CD4-positive, alpha-beta T cell (primary cell): ENCODE measurements at regions not wholly inside any gene's neighbourhood (a gene's known extent, or its start where the extent isn't known, plus 50 kb on each side); places are given as distances from the start of the nearest gene placed in this dataset.

Experiments used
- ATAC-seq: fragments of 200-7000 bp; cut with Tn5 transposase; one replicate; pipeline ENCODE4 v1.10.0; 2022; ENCODE audit warnings: mild to moderate bottlenecking; ENCODE audit not compliant: poor library complexity
- CTCF ChIA-PET: fragments of 350-600 bp; sonication (Branson Sonifier 250); formaldehyde crosslinking; loops from one replicate; lab custom pipeline; 2021; ENCODE audit warnings: antibody characterized with exemption, inconsistent platforms; lab: Charles Lee
- POLR2A ChIA-PET: fragments of 350-600 bp; sonication (Branson Sonifier 250); formaldehyde crosslinking; loops from one replicate; lab custom pipeline; 2021; ENCODE audit warnings: antibody characterized with exemption, inconsistent platforms; lab: Charles Lee
- DNase-seq, 14 experiments: peaks; one replicate each; pipeline ENCODE4 v3.0.0-alpha.2; 2013 to 2020; ENCODE audit warnings: mixed read lengths in 2 of 14
- H3K27ac ChIP-seq, 2 donors: one replicate each; pipeline versions ENCODE4 v1.5.1 to v1.7.0; 2013; ENCODE audit warnings: low read length in 2 of 2, low read depth in 1 of 2, mild to moderate bottlenecking in 1 of 2
- H3K27me3 ChIP-seq, 2 experiments: 1 replicate in 1 of 2; 2 replicates in 1 of 2; pipeline versions ENCODE4 v1.6.1 to v1.7.0; 2013; ENCODE audit warnings: low read length in 2 of 2, control low read depth in 1 of 2, mild to moderate bottlenecking in 1 of 2, moderate library complexity in 1 of 2; ENCODE audit not compliant: insufficient read depth in 2 of 2, control insufficient read depth in 1 of 2
- H3K36me3 ChIP-seq: one replicate; pipeline ENCODE4 v1.6.1; 2013; ENCODE audit warnings: low read length, control low read depth; ENCODE audit not compliant: insufficient read depth
- H3K4me1 ChIP-seq: one replicate; pipeline ENCODE4 v1.6.1; 2013; ENCODE audit warnings: low read length, control low read depth; ENCODE audit not compliant: insufficient read depth
- H3K4me3 ChIP-seq: one replicate; pipeline ENCODE4 v1.5.1; 2013; ENCODE audit warnings: mild to moderate bottlenecking, low read length, moderate library complexity
- H3K9me3 ChIP-seq, 2 experiments: 1 replicate in 1 of 2; 2 replicates in 1 of 2; pipeline versions ENCODE4 v1.6.1 to v1.7.0; 2013; ENCODE audit warnings: low read length in 2 of 2, mild to moderate bottlenecking in 2 of 2, control low read depth in 1 of 2, moderate library complexity in 1 of 2; ENCODE audit not compliant: control insufficient read depth in 1 of 2, insufficient read depth in 1 of 2
- H3K27ac Mint-ChIP-seq: one replicate; pipeline ENCODE4 v1.8.0; 2020; ENCODE audit warnings: mixed read lengths
- H3K27me3 Mint-ChIP-seq: one replicate; pipeline ENCODE4 v1.8.0; 2021; ENCODE audit warnings: mixed read lengths
- H3K36me3 Mint-ChIP-seq: one replicate; pipeline ENCODE4 v1.8.0; 2021; ENCODE audit warnings: low read depth, mixed read lengths
- H3K4me1 Mint-ChIP-seq: one replicate; pipeline ENCODE4 v1.8.0; 2021; ENCODE audit warnings: low read depth, mixed read lengths
- H3K4me3 Mint-ChIP-seq: one replicate; pipeline ENCODE4 v1.8.0; 2020; ENCODE audit warnings: mild to moderate bottlenecking, mixed read lengths
- H3K9me3 Mint-ChIP-seq: one replicate; pipeline ENCODE4 v1.8.0; 2020; ENCODE audit warnings: mixed read lengths
- CTCF ChIP-seq: fragments of 200-600 bp; IDR thresholded peaks from one replicate; pipeline ENCODE4 v1.8.0; 2022; ENCODE audit warnings: antibody characterized with exemption, mild to moderate bottlenecking
- intact Hi-C, 2 experiments: fragments of 100-400 bp; cut with DNase I in 1 of 2; cut with micrococcal nuclease in 1 of 2; formaldehyde crosslinking; loops; one replicate each; pipeline versions ENCODE4 v1.15.1 to v1.9.0; 2023 to 2025; cut with DNase I, micrococcal nuclease

DNA sequence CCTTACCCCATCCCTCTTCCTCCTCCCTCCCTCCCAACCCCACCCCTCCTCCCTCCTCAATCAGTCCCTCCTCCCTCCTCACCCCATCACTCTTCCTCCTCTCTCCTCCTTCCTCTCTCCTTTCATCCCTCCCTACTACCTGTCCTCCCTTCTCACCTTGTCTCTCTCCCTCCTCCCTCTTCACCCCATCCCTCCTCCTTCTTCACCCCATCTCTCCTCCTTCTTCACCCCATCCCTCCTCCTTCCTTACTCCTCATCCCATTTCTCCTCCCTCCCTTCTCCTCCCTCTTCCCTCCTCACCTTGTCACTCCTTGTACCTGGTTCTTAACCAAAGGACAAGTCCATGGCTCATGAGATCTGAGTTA, 222.4 kb downstream of the TTLL2 start:
- ATAC-seq = no peak
- Histone ChIP-seq H3K27me3 (no peaks in the 10 kb centered on the region), H3K27ac (no peak overlapping the region), H3K9me3 (peaks cover 0 to 17% of the 10 kb centered on the region in 2 experiments), H3K36me3 (no peaks in the 10 kb centered on the region), H3K4me3 (no peak overlapping the region), H3K4me1 (no peaks in the 10 kb centered on the region)
- H3K4me3 Mint-ChIP-seq = no peak overlapping the region
- POLR2A ChIA-PET = no interaction called here
- no peaks in the 10 kb centered on the region for H3K9me3 Mint-ChIP-seq
- CTCF ChIA-PET = no interaction called here
- no peak for DNase-seq
- no peaks in the 10 kb centered on the region for H3K36me3 Mint-ChIP-seq
- no peak overlapping the region for H3K27ac Mint-ChIP-seq
- intact Hi-C loops = no loop called here
- no peak for TF ChIP-seq CTCF
- H3K4me1 Mint-ChIP-seq = no peaks in the 10 kb centered on the region
- no peaks in the 10 kb centered on the region for H3K27me3 Mint-ChIP-seq

DNA sequence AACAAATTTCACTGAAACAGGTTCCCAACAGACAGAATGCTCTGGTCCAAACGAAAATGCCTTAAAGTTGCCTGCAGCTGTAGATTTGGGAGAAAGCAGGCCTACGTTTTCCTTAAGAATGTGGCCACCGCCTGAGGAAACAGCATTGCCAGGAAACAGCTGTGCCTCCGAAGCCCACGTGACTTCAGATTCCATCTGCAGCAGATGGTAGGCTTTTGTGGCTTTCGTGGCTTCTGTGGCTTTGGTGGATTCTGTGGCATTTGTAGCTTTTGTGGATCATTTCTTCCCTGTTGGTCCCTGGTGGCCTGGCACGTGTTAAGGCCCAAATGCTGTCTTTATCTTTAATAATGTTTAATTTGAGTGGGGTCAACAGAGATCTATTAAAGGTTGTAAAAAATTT, 222.9 kb downstream of the TTLL2 start:
- peaks cover 0 to 19% of the 10 kb centered on the region in 2 experiments for H3K9me3 ChIP-seq
- H3K36me3 ChIP-seq = no peaks in the 10 kb centered on the region
- H3K9me3 Mint-ChIP-seq = no peaks in the 10 kb centered on the region
- DNase-seq (no peak), ATAC-seq (no peak)
- H3K27me3 Mint-ChIP-seq = no peaks in the 10 kb centered on the region
- H3K4me1 ChIP-seq = no peaks in the 10 kb centered on the region
- ChIA-PET POLR2A (no interaction called here), CTCF (no interaction called here)
- TF ChIP-seq CTCF = no peak
- no peak overlapping the region for H3K27ac ChIP-seq
- no peaks in the 10 kb centered on the region for H3K27me3 ChIP-seq
- no peak overlapping the region for H3K4me3 ChIP-seq
- H3K27ac Mint-ChIP-seq = no peak overlapping the region
- H3K4me3 Mint-ChIP-seq = no peak overlapping the region
- intact Hi-C loops = no loop called here
- no peaks in the 10 kb centered on the region for H3K4me1 Mint-ChIP-seq
- H3K36me3 Mint-ChIP-seq = no peaks in the 10 kb centered on the region

- Mint-ChIP-seq H3K27me3 (no peaks in the 10 kb centered on the region), H3K36me3 (no peaks in the 10 kb centered on the region), H3K9me3 (no peaks in the 10 kb centered on the region), H3K4me1 (no peaks in the 10 kb centered on the region), H3K4me3 (no peak overlapping the region), H3K27ac (no peak overlapping the region)
- intact Hi-C loops = no loop called here
- no peak for ATAC-seq
- Histone ChIP-seq H3K27me3 (no peaks in the 10 kb centered on the region), H3K4me1 (no peaks in the 10 kb centered on the region), H3K27ac (no peak overlapping the region), H3K9me3 (peaks cover 0 to 24% of the 10 kb centered on the region in 2 experiments), H3K4me3 (no peak overlapping the region), H3K36me3 (no peaks in the 10 kb centered on the region)
- ChIA-PET CTCF (no interaction called here), POLR2A (no interaction called here)
- TF ChIP-seq CTCF = no peak
- DNase-seq = no peak
These were observed 223.6 kb downstream of the TTLL2 start for GRCh38 chr6:167548451-167548850.
